Daoy (cell line): ENCODE measurements at regions not wholly inside any gene's neighbourhood (a gene's known extent, or its start where the extent isn't known, plus 50 kb on each side); places are given as distances from the start of the nearest gene placed in this dataset.
A peak's percentile ranks its signal among the peaks of the same experiment; 100 is the strongest.
"Not testable (repeated sequence)": the region's sequence is repeated elsewhere in the genome, so short reads cannot be mapped to it uniquely, and the experiment has no call there.

Experiments used
- DNase-seq: peaks from one replicate; pipeline ENCODE4 v3.0.0-alpha.2; 2015; ENCODE audit warnings: low read depth

GRCh38 chr15:56568466-56569167 lies 103.7 kb upstream of the MNS1 start:
- DNase-seq = no peak

GRCh38 chr15:56557415-56557814 lies 92.5 kb upstream of the MNS1 start:
- no peak for DNase-seq

DNA sequence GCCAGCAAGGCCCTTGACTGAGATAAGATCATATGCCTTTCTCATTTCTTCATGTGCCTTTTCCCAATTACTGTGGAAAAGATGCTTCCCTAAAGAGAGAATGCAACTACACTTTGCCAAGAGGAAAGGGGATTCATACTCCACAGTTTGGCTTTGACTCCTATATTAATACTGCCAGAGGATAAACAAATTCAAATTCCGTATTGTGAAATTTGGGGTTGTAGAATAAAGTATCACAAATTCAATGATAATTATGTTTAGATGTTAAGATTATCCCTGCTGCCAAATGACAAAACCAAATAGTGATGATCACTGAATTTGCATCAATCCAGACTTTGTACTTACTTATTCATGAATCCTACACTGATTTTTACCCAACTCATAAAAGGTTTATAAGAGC lies 88.5 kb upstream of the MNS1 start:
- no peak for DNase-seq

GRCh38 chr15:56552659-56553058 lies 87.7 kb upstream of the MNS1 start:
- DNase-seq = no peak

DNA sequence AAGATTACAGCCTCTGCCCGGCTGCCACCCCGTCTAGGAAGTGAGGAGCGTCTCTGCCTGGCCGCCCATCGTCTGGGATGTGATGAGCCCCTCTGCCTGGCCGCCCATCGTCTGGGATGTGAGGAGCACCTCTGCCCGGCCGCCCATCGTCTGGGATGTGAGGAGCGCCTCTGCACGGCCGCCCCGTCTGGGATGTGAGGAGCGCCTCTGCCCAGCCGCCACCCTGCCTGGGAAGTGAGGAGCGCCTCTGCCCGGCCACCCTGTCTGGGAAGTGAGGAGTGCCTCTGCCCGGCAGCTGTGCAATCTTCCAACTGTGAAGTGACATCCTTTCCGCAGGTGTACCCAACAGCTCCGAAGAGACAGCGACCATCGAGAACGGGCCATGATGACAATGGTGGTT lies 75.6 kb upstream of the MNS1 start:
- DNase-seq = not testable (repeated sequence)

DNA sequence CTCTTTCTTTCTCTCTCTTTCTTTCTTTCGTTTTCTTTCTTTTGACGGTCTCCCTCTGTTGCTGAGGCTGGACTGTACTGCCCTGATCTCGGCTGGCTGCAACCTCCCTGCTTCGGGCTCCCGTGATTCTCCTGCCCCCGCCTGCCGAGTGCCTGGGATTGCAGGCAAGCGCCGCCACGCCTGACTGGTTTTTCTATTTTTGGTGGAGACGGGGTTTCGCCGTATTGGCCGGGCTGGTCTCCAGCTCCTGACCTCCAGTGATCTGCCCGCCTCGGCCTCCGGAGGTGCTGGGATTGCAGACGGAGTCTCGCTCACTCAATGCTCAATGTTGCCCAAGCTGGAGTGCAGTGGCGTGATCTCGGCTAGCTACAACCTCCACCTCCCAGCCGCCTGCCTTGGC lies 75.2 kb upstream of the MNS1 start:
- DNase-seq = peak; percentile 51

GRCh38 chr15:56538901-56539545 lies 74.1 kb upstream of the MNS1 start:
- DNase-seq = no peak

- no peak for DNase-seq
Measured at GRCh38 chr15:56537881-56538280, 72.9 kb upstream of the MNS1 start.

DNA sequence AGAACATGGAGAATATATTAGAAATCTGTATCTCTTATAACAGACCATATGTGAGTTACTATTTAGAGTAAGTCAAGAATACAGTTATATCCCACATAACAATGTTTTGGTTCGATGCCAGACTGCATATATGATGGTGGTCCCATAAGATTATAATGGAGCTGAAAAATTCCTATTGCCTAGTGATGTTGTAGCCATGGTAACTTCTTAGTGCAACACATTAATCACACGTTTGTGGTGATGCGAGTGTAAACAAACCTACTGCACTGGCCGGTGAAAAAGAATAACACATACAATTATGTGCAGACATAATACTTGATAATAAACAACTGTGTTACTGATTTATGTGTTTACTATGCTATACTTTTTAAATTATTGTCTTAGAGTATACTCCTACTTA lies 69.8 kb upstream of the MNS1 start:
- no peak for DNase-seq

DNA sequence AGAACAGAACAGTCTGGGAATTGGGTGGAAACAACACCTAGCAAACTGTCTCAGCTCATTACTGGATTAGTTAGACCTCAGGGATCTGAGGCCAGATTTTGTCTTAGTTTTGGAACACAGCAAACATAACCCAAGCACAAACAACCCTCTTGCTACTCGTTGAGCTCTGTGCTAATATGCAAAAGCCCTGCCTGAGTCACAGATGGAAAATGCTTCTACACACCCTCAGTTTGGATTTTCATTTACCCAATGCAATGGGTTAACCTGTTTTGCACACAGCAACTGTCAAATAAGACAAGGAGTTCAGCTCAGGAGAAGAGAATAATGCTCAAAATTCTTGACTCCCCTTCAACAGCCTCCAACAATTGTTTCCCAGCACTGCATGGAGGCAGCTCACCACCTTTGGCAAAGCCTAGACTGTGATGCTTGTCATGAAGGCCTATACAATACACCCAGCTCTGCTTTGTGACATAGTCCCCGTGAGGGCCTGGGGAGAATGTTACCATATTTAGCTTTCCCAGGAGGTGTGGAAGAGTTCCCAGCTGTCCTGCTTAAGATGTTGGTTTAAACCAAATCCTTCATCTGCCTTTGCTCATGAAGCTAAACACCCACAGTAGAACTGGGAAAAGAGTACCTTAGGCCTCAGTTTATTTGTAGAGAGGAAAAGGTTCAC lies 68.9 kb upstream of the MNS1 start:
- DNase-seq = no peak

DNA sequence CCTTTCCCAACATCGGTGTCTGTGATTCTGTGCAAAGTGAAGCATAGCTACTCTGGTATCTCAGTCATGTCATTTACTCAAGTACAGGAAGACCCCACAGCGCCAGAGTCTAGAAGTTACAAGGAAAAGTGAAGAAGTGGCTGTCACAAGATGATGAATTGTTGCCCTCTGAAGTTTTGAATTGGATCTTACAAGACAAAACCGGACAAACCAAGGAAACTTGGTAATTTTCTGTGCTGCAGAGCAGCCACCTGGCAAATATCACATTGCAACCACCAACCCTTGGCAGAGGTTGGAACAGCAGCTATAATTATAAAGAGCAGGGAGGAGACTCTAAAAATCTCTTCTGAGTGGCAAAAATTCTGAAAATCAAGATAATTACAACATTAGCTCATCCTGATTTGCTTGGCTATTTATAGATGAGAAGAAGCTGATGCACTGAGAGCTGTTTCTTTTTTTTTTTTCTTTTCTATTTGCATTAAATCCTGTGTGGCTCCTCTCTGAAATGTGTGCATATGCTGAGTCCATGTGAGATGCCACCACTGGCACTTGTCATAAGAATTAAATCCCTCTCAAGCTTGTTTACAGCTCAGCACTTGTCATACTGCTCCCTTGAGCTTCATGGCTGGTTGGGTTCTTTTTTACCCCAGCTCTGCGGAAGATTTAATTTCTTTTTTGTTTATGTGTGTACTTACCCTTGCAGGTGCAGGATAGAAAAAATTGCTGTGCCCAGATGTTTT lies 68.0 kb upstream of the MNS1 start:
- no peak for DNase-seq

DNA sequence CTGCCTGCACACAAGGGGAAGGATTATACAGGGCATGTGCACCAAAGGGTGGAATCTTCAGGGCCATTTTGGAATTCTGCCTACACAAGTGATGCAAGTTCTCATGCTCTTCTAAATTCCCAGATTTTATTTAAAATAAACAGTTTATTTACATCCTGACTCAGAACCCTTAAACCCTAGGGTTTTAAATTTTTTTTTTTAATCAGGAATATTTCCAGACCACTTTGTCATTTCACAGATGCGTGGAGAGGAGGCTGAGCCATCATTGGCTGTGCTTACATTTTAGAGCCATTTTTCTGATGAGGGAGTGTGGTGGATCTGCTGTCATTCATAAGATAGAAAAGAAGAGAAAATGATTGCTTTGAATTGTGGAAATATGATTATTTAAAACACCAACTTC lies 65.2 kb upstream of the MNS1 start:
- DNase-seq = no peak

GRCh38 chr15:56528136-56528535 lies 63.2 kb upstream of the MNS1 start:
- DNase-seq = no peak

DNA sequence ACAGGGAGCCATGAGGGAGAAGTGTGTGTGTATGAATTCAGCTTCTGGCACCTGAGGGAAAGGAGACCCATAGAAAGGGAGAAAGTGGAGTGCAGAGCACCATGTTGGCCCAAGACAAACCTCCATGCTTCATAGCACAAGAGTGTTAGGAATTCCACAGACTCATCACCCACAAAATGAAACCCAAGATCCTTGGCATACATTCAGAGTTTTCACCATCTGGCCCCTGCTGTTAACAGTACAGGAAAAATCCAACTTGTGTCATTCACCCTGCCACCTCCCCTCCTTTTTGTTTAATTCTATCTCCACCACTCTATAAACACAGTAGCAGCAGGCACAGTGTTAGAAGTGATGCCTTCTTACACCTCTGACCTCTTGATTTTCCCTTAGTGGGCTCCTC lies 60.0 kb upstream of the MNS1 start:
- peak; percentile 53 for DNase-seq

DNA sequence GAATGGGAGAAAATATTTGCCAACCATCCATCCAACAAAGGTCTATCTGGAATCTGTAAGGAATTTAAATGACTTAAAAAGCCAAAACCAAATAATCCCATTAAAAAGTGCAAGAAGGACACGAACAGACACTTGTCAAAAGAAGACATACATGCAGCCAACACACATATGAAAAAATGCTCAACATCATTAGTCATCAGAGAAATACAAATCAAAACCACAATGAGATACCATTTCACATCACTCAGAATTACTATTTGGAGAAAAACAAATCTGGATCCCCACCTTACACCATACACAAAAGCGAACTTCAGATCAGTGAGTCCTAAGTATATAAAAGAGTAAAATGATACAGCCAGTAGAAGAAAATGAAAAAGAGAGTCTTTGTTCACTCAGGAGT lies 58.6 kb upstream of the MNS1 start:
- no peak for DNase-seq

DNA sequence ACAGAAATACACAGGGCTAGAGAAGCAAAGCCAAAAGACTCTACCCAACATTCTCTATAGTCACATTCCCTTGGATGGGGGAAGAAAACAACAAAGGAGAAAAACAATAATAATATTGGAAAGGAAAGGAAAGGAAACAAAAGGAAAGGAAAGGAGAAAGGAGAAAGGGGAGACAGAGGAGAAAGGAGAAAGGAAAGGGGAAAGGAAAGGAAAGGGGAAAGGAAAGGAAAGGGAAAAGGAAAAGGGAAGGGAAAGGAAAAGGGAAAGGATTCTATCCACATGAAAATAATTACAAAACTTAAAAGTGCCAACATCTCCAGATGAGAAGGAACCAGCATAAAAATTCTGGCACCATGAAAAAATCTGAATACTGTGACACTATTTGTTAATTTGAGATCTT lies 54.1 kb upstream of the MNS1 start:
- no peak for DNase-seq
